ENCODE measurements at regions not wholly inside any gene's neighbourhood (a gene's known extent, or its start where the extent isn't known, plus 50 kb on each side); places are given as distances from the start of the nearest gene placed in this dataset.
"Not testable (repeated sequence)": the region's sequence is repeated elsewhere in the genome, so short reads cannot be mapped to it uniquely, and the experiment has no call there.

- no peak for DNase-seq
These were observed 269.5 kb upstream of the HSFY2 start for GRCh38 chrY:19042984-19043442.

- DNase-seq: no peak
These were observed 268.9 kb upstream of the HSFY2 start for GRCh38 chrY:19042306-19042958.

DNA sequence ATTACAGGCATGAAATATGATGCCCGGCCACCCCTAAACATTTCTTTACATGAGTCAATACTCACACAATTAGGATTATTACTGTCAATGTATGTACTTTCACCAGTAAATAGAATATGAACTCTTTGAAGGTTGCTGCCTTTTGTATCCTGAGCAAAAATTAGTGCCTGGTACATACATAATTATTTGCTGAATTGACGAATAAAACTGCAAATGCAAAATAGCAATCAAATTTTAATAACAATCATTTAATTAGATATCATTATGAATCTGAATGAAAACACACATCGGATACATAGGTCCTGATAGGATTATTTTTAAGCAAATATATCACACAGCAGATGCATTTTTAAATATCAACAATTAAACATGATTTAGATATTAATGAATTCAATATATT is 253.1 kb upstream of the HSFY2 start:
- DNase-seq: no peak

DNA sequence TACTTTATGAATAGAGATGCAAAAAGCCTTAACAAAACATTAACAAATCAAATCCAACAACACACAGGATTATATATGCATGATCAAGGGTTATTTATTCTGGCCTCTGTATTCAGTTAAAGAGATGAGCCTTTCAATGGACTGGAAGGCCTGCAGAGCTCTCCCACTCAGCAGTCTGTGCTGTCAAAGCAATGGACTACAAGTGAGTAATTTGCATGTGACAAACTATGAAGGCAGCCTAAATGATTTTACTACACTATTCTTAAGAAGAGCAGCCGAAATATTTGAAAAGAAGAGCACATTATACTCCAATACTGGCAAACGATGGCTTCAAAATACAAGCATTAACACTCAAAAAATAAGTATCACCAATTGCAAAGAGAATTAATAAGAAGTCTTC is 250.4 kb upstream of the HSFY2 start:
- DNase-seq: no peak

GRCh38 chrY:19020193-19020592 is 246.7 kb upstream of the HSFY2 start:
- no peak for DNase-seq

GRCh38 chrY:19016990-19017389 is 243.5 kb upstream of the HSFY2 start:
- DNase-seq: no peak

DNA sequence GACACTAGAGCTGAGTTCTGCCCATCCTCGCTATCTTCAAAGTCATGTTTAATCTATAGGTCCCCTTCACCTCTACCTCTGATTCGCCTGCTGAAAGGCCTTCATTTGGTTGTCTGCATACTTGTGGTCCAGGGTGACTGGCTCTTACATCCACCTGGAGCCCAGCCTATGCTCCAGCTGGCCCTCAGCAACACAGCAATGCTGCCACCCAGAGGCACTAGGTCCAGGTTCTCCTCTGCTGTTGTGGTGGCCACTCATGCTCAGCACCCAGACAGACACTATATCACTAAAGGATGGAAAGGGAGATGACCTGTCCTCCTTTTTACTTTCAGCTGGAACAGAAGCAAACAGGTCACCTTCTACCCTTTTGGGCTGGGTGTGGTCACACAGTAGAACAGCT is 242.3 kb upstream of the HSFY2 start:
- DNase-seq: peak; percentile 12

DNA sequence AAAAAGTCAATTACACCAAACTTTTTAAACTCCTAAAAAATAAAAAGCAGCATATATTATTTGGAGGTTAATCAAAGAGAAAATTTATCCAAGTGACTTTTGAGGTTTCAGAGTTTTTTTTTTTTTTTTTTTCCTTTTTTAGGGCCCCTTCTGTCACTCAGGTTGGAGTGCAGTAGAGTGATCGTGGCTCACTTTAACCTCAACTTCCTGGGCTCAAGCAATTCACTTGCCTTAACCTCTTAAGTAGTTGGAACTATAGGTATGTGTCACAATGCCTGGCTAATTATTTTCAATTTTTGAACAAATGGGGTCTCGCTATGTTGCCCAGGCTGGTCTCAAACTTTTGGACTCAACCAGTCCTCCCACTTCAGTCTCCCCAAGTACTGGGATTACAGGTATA is 241.7 kb upstream of the HSFY2 start:
- no peak for DNase-seq

- DNase-seq: no peak
These were observed 239.4 kb upstream of the HSFY2 start for GRCh38 chrY:19012985-19013384.

GRCh38 chrY:19011605-19012090 is 238.1 kb upstream of the HSFY2 start:
- no peak for DNase-seq

- DNase-seq: no peak
These were observed 232.7 kb upstream of the HSFY2 start for GRCh38 chrY:19006234-19006633.

DNA sequence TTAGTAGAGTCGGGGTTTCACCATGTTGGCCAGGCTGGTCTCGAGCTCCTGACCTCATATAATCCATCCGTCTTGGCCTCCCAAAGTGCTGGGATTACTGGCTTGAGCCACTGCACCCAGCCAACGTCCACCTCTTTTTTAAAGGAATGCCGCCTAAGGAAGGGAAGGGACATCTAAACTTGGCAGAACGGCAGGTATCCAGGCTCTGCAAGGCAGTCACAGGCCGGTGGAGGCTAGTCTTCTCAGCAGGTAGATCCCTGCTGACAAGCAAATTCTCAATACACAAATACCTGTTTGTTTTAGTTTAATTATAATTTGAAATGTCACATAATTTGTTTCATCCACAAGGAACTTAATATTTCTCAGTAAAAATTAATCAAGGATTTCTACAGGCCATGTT is 232.0 kb upstream of the HSFY2 start:
- DNase-seq: no peak

- peak; percentile 18 for DNase-seq
These were observed 224.2 kb upstream of the HSFY2 start for GRCh38 chrY:18997635-18998240.

GRCh38 chrY:18993480-18993879 is 219.9 kb upstream of the HSFY2 start:
- no peak for DNase-seq

GRCh38 chrY:18992684-18993083 is 219.1 kb upstream of the HSFY2 start:
- DNase-seq: not testable (repeated sequence)

GRCh38 chrY:18989356-18989755 is 215.8 kb upstream of the HSFY2 start:
- no peak for DNase-seq

- DNase-seq: no peak
These were observed 192.5 kb upstream of the HSFY2 start for GRCh38 chrY:18966001-18966400.

- no peak for DNase-seq
These were observed 185.3 kb upstream of the HSFY2 start for GRCh38 chrY:18958846-18959245.

- DNase-seq: peak; percentile 6
These were observed 178.3 kb upstream of the HSFY2 start for GRCh38 chrY:18951657-18952435.

- DNase-seq: no peak
These were observed 177.5 kb upstream of the HSFY2 start for GRCh38 chrY:18951019-18951418.

DNA sequence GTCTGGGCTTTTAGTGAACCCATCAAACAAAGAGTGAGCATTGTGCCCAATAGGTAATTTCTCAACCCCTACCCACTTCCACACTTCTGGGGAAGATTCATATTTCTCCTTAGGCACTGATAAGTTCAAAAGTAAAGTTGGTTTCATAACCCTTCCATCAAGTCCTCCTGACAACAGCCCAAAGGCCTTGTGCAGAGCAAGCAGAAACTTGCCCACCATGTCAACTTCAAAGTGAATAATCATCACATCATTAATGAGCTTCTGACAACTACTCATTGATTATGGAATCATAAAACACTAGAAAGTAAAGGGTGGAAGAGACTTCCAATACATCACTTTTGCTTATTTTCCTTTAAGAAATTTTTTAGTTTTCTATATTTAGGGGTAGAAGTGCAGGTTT is 163.3 kb upstream of the HSFY2 start:
- DNase-seq: no peak

DNA sequence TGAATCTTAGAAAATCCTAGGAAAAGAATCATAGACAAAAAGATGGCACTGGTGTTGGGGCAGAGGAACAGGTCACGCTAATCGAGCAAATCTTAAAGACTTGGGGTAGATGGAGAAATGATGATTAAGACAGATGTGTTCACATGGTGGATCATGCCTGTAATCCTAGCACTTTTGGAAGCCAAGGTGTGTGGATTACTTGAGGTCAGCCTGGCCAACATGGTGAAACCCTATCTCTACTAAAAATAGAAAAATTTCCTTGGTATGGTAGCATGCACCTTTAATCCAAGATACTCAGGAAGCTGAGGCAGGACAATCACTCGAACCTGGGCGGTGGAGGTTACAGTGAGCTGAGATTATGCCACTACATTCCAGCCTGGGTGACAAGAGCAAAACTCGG is 145.7 kb upstream of the HSFY2 start:
- DNase-seq: no peak

DNA sequence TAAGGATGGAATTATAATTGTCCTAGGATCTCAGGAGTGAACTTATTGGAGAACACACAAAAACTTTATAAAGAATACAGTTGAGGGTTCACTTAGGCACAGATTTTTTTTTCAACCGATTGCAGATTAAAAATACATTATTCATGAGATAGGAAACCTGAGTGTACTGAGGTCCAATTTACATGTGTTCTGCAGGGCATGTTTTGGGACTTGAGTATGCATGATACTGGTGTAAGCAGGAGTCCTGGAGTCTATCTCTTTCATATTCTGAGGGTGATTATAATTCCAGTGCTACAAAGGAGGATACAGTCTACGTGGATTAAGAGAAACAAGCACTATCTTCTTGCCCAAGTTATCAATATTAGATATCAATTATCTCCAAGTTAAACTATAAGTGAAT is 139.3 kb upstream of the HSFY2 start:
- no peak for DNase-seq

- DNase-seq: no peak
These were observed 136.3 kb upstream of the HSFY2 start for GRCh38 chrY:18909846-18910245.

All from hematopoietic multipotent progenitor cell treated with erythropoietin and hydrocortisone succinate and interleukin-3 and kit ligand, for 4 days (in vitro differentiated cells).